Gastroesophageal sphincter (tissue), 3 donors: ENCODE measurements at regions not wholly inside any gene's neighbourhood (a gene's known extent, or its start where the extent isn't known, plus 50 kb on each side); places are given as distances from the start of the nearest gene placed in this dataset.
"Not testable (repeated sequence)": the region's sequence is repeated elsewhere in the genome, so short reads cannot be mapped to it uniquely, and the experiment has no call there.

ENCODE experiments used
- POLR2A ChIP-seq, 2 donors: fragments of 450-650 bp; IDR thresholded peaks; one replicate each; pipeline ENCODE4 v1.6.1; 2017; ENCODE audit warnings: antibody characterized with exemption in 2 of 2, mild to moderate bottlenecking in 2 of 2, moderate library complexity in 1 of 2
- POLR2AphosphoS5 ChIP-seq: sonication (generic); formaldehyde crosslinking; IDR thresholded peaks from one replicate; pipeline ENCODE4 v1.6.1; 2017; ENCODE audit warnings: antibody characterized with exemption
- TF ChIP-seq, protein P1 (sequence below), 4 experiments: fragments of 200-600 bp in 2 of 4; fragments of 450-650 bp in 2 of 4; sonication (generic) in 1 of 4; IDR thresholded peaks; one replicate each; pipeline ENCODE4 v1.5.1; 2017 to 2019; ENCODE audit warnings: antibody characterized with exemption in 4 of 4, mild to moderate bottlenecking in 2 of 4, moderate library complexity in 2 of 4

DNA sequence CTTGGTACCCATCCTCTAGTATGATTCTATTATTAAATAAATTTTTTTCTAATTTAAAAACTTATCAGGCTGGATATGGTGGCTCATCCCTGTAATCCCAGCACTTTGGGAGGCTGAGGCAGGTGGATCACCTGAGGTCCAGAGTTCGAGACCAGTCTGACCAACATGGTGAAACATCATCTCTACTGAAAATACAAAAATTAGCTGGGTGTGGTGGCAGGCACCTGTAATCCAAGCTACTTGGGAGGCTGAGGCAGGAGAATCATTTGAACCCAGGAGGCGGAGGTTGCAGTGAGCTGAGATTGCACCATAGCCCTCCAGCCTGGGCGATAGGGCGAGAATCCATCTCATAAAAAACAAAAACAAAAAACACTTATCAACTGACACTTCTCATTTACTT is 639.0 kb downstream of the IRS1 start:
- TF ChIP-seq, protein P1, sequence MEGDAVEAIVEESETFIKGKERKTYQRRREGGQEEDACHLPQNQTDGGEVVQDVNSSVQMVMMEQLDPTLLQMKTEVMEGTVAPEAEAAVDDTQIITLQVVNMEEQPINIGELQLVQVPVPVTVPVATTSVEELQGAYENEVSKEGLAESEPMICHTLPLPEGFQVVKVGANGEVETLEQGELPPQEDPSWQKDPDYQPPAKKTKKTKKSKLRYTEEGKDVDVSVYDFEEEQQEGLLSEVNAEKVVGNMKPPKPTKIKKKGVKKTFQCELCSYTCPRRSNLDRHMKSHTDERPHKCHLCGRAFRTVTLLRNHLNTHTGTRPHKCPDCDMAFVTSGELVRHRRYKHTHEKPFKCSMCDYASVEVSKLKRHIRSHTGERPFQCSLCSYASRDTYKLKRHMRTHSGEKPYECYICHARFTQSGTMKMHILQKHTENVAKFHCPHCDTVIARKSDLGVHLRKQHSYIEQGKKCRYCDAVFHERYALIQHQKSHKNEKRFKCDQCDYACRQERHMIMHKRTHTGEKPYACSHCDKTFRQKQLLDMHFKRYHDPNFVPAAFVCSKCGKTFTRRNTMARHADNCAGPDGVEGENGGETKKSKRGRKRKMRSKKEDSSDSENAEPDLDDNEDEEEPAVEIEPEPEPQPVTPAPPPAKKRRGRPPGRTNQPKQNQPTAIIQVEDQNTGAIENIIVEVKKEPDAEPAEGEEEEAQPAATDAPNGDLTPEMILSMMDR (IDR thresholded peaks at IDR 0.05): not testable (repeated sequence)
- TF ChIP-seq POLR2A (IDR thresholded peaks at IDR 0.05); POLR2AphosphoS5: not testable (repeated sequence)
